Spleen (tissue), 11 donors: ENCODE measurements at regions not wholly inside any gene's neighbourhood (a gene's known extent, or its start where the extent isn't known, plus 50 kb on each side); places are given as distances from the start of the nearest gene placed in this dataset.

Experiments used
- DNase-seq: peaks from one replicate; pipeline ENCODE4 v3.0.0-alpha.2; 2020
- H3K27ac ChIP-seq, 8 donors: fragments of 200-600 bp; sonication (generic) in 7 of 8; 1 replicate in 4 of 8; 2 replicates in 4 of 8; pipeline versions ENCODE4 v1.5.0 to v1.8.0; 2016 to 2021; ENCODE audit warnings: inconsistent platforms in 4 of 8, mild to moderate bottlenecking in 4 of 8, moderate library complexity in 1 of 8
- H3K27me3 ChIP-seq, 7 donors: fragments of 200-600 bp; sonication (generic) in 6 of 7; replicated peaks in 1 of 7; 1 replicate in 4 of 7; 2 replicates in 3 of 7; pipeline versions ENCODE4 v1.5.0 to v1.8.0; 2016 to 2021; ENCODE audit warnings: inconsistent platforms in 3 of 7, mild to moderate bottlenecking in 1 of 7
- H3K36me3 ChIP-seq, 6 donors: fragments of 200-600 bp; sonication (generic) in 5 of 6; 1 replicate in 4 of 6; 2 replicates in 2 of 6; pipeline versions ENCODE4 v1.5.0 to v1.8.0; 2016 to 2021; ENCODE audit warnings: inconsistent platforms in 2 of 6
- H3K4me1 ChIP-seq, 6 donors: fragments of 200-600 bp; sonication (generic) in 5 of 6; 1 replicate in 3 of 6; 2 replicates in 3 of 6; pipeline versions ENCODE4 v1.5.0 to v1.8.0; 2016 to 2021; ENCODE audit warnings: inconsistent platforms in 3 of 6
- H3K4me3 ChIP-seq, 8 donors: fragments of 200-600 bp; sonication (generic) in 7 of 8; 1 replicate in 4 of 8; 2 replicates in 4 of 8; pipeline versions ENCODE4 v1.5.0 to v1.8.0; 2016 to 2021; ENCODE audit warnings: inconsistent platforms in 4 of 8, mild to moderate bottlenecking in 4 of 8, moderate library complexity in 2 of 8
- H3K9me3 ChIP-seq, 8 donors: fragments of 200-600 bp; sonication (generic) in 7 of 8; 1 replicate in 4 of 8; 2 replicates in 4 of 8; pipeline versions ENCODE4 v1.5.0 to v1.8.0; 2016 to 2021; ENCODE audit warnings: inconsistent platforms in 4 of 8
- CTCF ChIP-seq, 11 experiments: fragments of 200-600 bp in 7 of 11; fragments of 450-650 bp in 4 of 11; sonication (generic) in 4 of 11; IDR thresholded peaks in 8 of 11; conservative IDR thresholded peaks in 3 of 11; 1 replicate in 7 of 11; 2 replicates in 4 of 11; pipeline versions ENCODE4 v1.4.0 to v1.8.0; 2016 to 2021; ENCODE audit warnings: antibody characterized with exemption in 11 of 11, inconsistent platforms in 4 of 11, mild to moderate bottlenecking in 1 of 11
- POLR2A ChIP-seq, 3 donors: fragments of 450-650 bp; IDR thresholded peaks; one replicate each; pipeline ENCODE4 v1.5.1; 2017; ENCODE audit warnings: antibody characterized with exemption in 3 of 3, mild to moderate bottlenecking in 1 of 3
- POLR2AphosphoS5 ChIP-seq, 3 donors: sonication (generic); formaldehyde crosslinking; IDR thresholded peaks; one replicate each; pipeline ENCODE4 v1.5.1; 2017; ENCODE audit warnings: antibody characterized with exemption in 3 of 3
- WGBS, 5 donors: extraction: QIAGEN DNeasy Blood & Tissue Kit in 3 of 5; methylation state at CpG; one replicate each; pipeline versions ENCODE4 v1.1.5 to v1.1.7; 2013 to 2018; 5-methylcytosine and 5-hydroxymethylcytosine counted together
- intact Hi-C: fragments of 100-400 bp; cut with DNase I; formaldehyde crosslinking; loops from one replicate; pipeline ENCODE4 v1.15.0; 2023; ENCODE audit warnings: low total_unique reads
- donor health status: healthy with polysubstance abuse.
- donor health status: DM: no; HTN: no; CAD: no; lungs with moderate emphysema.
- donor health status: DM: no; HTN: no; CAD: no.
- donor health status: Bipolar disorder and iron deficiency.
- donor health status: healthy.
- donor health status: DM: no; HTN: no; CAD: no.
- donor health status: DM: yes; HTN: yes; CAD: no.

GRCh38 chr5:27619982-27620381, 581.6 kb upstream of the CDH9 start:
- intact Hi-C loops: no loop called here
- no peak overlapping the region for H3K4me3 ChIP-seq
- H3K9me3 ChIP-seq: peaks cover 0 to 20% (median 7%) of the 10 kb centered on the region in 8 donors
- no peak for DNase-seq
- H3K4me1 ChIP-seq: no peaks in the 10 kb centered on the region
- no peaks in the 10 kb centered on the region for H3K36me3 ChIP-seq
- no peak for TF ChIP-seq POLR2AphosphoS5 (IDR thresholded peaks at IDR 0.05)
- TF ChIP-seq POLR2A (IDR thresholded peaks at IDR 0.05): no peak
- TF ChIP-seq CTCF (IDR thresholded peaks at IDR 0.05 in 8 of 11, conservative IDR thresholded peaks at IDR 0.05 in 3 of 11): no peak
- no peak overlapping the region for H3K27ac ChIP-seq
- WGBS, 5 donors: 78 to 94% (median 81%) methylated on average over 2 of the region's 2 CpGs
- H3K27me3 ChIP-seq: no peaks in the 10 kb centered on the region

GRCh38 chr5:27612161-27612560, 573.8 kb upstream of the CDH9 start:
- TF ChIP-seq CTCF (IDR thresholded peaks at IDR 0.05 in 8 of 11, conservative IDR thresholded peaks at IDR 0.05 in 3 of 11): no peak
- TF ChIP-seq POLR2AphosphoS5 (IDR thresholded peaks at IDR 0.05): no peak
- TF ChIP-seq POLR2A (IDR thresholded peaks at IDR 0.05): no peak
- H3K27me3 ChIP-seq: no peaks in the 10 kb centered on the region
- DNase-seq: no peak
- no peak overlapping the region for H3K27ac ChIP-seq
- no peaks in the 10 kb centered on the region for H3K36me3 ChIP-seq
- H3K9me3 ChIP-seq: peaks cover 0 to 17% (median 3%) of the 10 kb centered on the region in 8 donors
- intact Hi-C loops: no loop called here
- no peak overlapping the region for H3K4me3 ChIP-seq
- H3K4me1 ChIP-seq: no peaks in the 10 kb centered on the region
- WGBS, 5 donors: 40 to 64% (median 55%) methylated on average over 3 of the region's 3 CpGs

DNA sequence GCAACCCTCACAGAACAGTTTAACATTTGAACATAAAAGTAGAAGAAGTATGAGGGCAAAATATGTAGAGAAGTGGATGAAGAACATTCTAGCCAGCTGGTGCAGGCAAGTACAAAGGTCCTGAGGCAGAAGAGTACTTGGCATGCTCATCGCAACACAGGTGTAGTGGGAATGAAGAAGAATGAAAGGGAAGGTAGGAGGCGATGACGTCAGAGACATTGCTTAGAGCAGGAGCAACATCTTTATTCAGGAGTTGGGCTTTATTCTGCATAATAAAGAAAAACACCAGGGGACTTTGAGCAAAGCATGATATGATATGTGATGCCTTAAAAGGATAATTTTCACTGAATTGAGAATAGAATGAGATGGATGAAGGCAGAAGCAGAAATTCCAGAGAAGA, 570.6 kb upstream of the CDH9 start:
- no peak for TF ChIP-seq CTCF (IDR thresholded peaks at IDR 0.05 in 8 of 11, conservative IDR thresholded peaks at IDR 0.05 in 3 of 11)
- no peak for TF ChIP-seq POLR2A (IDR thresholded peaks at IDR 0.05)
- no peak for TF ChIP-seq POLR2AphosphoS5 (IDR thresholded peaks at IDR 0.05)
- DNase-seq: no peak
- 83 to 93% (median 90%) methylated on average over 3 of the region's 3 CpGs for WGBS, 5 donors
- Histone ChIP-seq H3K27me3 (no peaks in the 10 kb centered on the region), H3K27ac (no peak overlapping the region), H3K4me1 (no peaks in the 10 kb centered on the region), H3K9me3 (peaks cover 0 to 8% (median 2%) of the 10 kb centered on the region in 8 donors), H3K4me3 (no peak overlapping the region), H3K36me3 (no peaks in the 10 kb centered on the region)
- intact Hi-C loops: no loop called here

DNA sequence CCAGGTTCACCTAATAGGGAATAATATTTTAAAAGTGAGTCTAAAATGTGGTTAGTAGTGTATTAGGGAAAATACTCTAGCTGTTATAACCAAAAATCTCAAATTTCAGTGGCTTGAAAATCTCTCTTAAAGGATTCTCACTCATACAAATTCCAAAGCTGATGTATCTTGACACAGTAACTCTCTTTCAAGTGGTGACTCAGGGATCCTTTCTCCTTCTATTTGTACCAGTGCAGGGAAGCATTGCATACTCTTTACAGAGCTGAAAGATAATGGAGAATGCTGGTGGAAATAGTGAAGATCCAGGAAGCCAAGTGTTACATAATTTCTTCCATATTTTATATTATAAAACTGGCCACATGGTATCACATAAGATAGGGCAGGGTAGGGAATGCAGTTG, 560.2 kb upstream of the CDH9 start:
- H3K27ac ChIP-seq: no peak overlapping the region
- H3K27me3 ChIP-seq: no peaks in the 10 kb centered on the region
- intact Hi-C loops: no loop called here
- no peak for TF ChIP-seq POLR2AphosphoS5 (IDR thresholded peaks at IDR 0.05)
- no peak for TF ChIP-seq CTCF (IDR thresholded peaks at IDR 0.05 in 8 of 11, conservative IDR thresholded peaks at IDR 0.05 in 3 of 11)
- TF ChIP-seq POLR2A (IDR thresholded peaks at IDR 0.05): no peak
- no peaks in the 10 kb centered on the region for H3K36me3 ChIP-seq
- no peaks in the 10 kb centered on the region for H3K4me1 ChIP-seq
- no peak overlapping the region for H3K4me3 ChIP-seq
- DNase-seq: no peak
- H3K9me3 ChIP-seq: peaks cover 0 to 10% (median 0%) of the 10 kb centered on the region in 8 donors
